PC-9 (cell line): ENCODE measurements at regions not wholly inside any gene's neighbourhood (a gene's known extent, or its start where the extent isn't known, plus 50 kb on each side); places are given as distances from the start of the nearest gene placed in this dataset.

ENCODE experiments used
- BruUV-seq: library from RNA; stranded (reverse); fragments of 400-500 nt; replicated peaks from 2 replicates; lab custom pipeline; 2021; lab: Mats Ljungman, UMichigan
- CTCF ChIA-PET: fragments of 300-600 bp; sonication (Branson Sonifier 250); formaldehyde crosslinking; loops from one replicate; lab custom pipeline; 2022; ENCODE audit warnings: antibody characterized with exemption; lab: Charles Lee
- POLR2A ChIA-PET: fragments of 300-600 bp; sonication (Branson Sonifier 250); formaldehyde crosslinking; loops from one replicate; lab custom pipeline; 2022; ENCODE audit warnings: antibody characterized with exemption; ENCODE audit not compliant: unreplicated experiment; lab: Charles Lee
- DNase-seq, 2 experiments: peaks; one replicate each; pipeline versions ENCODE4 v3.0.0 to v3.0.0-alpha.2; 2015 to 2022; ENCODE audit warnings: mixed read lengths in 1 of 2
- H2AFZ ChIP-seq: fragments of 200-600 bp; sonication (generic); 2 replicates; pipeline ENCODE4 v1.8.1; 2017; ENCODE audit warnings: antibody characterized with exemption
- H3F3A ChIP-seq: fragments of 200-600 bp; sonication (generic); 2 replicates; pipeline ENCODE4 v1.8.1; 2017; ENCODE audit warnings: antibody characterized with exemption, mild to moderate bottlenecking, low read depth; ENCODE audit not compliant: insufficient read depth
- H3K27ac ChIP-seq: fragments of 200-600 bp; sonication (generic); 2 replicates; pipeline ENCODE4 v1.6.1; 2016; ENCODE audit warnings: mixed run types
- H3K27me3 ChIP-seq: fragments of 200-600 bp; sonication (generic); 2 replicates; pipeline ENCODE4 v1.6.1; 2016; ENCODE audit warnings: low read depth, mixed run types; ENCODE audit not compliant: insufficient read depth
- H3K36me3 ChIP-seq: fragments of 200-600 bp; sonication (generic); 2 replicates; pipeline ENCODE4 v1.6.1; 2016; ENCODE audit warnings: low read depth, mixed run types
- H3K4me1 ChIP-seq: fragments of 200-600 bp; sonication (generic); replicated peaks from 2 replicates; pipeline ENCODE4 v1.6.1; 2016; ENCODE audit warnings: mixed run types; ENCODE audit not compliant: insufficient read depth
- H3K4me2 ChIP-seq: fragments of 200-600 bp; sonication (generic); 2 replicates; pipeline ENCODE4 v1.6.1; 2017; ENCODE audit warnings: mixed run types
- H3K4me3 ChIP-seq: fragments of 200-600 bp; sonication (generic); 2 replicates; pipeline ENCODE4 v1.6.1; 2016; ENCODE audit warnings: mixed run types
- H3K79me2 ChIP-seq: fragments of 200-600 bp; sonication (generic); 2 replicates; pipeline ENCODE4 v1.6.1; 2017; ENCODE audit warnings: low read depth, mixed run types
- H3K9me2 ChIP-seq: fragments of 200-600 bp; sonication (generic); 2 replicates; pipeline ENCODE4 v1.8.1; 2017; ENCODE audit warnings: mild to moderate bottlenecking; ENCODE audit not compliant: insufficient read depth
- H3K9me3 ChIP-seq: fragments of 200-600 bp; sonication (generic); 2 replicates; pipeline ENCODE4 v1.8.1; 2016; ENCODE audit warnings: low read depth; ENCODE audit not compliant: insufficient read depth
- H4K20me1 ChIP-seq: fragments of 200-600 bp; sonication (generic); 2 replicates; pipeline ENCODE4 v1.8.1; 2017; ENCODE audit not compliant: insufficient read depth
- EZH2 ChIP-seq: fragments of 200-600 bp; sonication (generic); IDR thresholded peaks from 2 replicates; pipeline ENCODE4 v1.8.0; 2017; ENCODE audit warnings: antibody characterized with exemption, low read depth
- intact Hi-C: fragments of 100-400 bp; cut with micrococcal nuclease; formaldehyde crosslinking; loops from one replicate; pipeline ENCODE4 v1.10.0; 2022; ENCODE audit not compliant: unreplicated experiment
- TF ChIP-seq, protein P1 (sequence below): fragments of 200-600 bp; sonication (generic); conservative IDR thresholded peaks from 2 replicates; pipeline ENCODE4 v1.6.1; 2017; ENCODE audit warnings: mixed run types, antibody characterized with exemption, mild to moderate bottlenecking, moderate library complexity

DNA sequence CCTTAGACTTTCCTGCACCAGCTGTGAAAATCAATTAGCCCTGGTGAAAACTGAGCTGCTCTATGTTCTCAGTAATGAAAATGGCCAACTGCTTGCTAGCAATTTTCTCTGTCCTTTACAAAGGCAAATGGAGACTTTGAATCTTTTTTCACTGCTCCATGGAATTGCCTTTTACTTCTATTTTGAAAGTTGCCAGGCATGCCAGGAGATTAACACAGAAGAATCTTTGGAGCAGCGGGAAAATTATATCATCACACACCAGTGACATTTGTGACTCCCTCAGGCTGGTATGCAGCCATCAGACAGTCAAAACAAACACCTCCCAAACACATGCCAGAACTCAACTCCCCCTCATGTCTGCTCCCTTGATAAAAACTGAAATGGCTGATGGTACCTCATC lies 872.0 kb upstream of the FLRT2 start:
- Histone ChIP-seq H3K4me2 (no peak overlapping the region), H3F3A (no peaks in the 10 kb centered on the region), H3K4me3 (no peak overlapping the region), H3K36me3 (no peaks in the 10 kb centered on the region), H3K79me2 (no peaks in the 10 kb centered on the region), H2AFZ (no peak overlapping the region), H4K20me1 (no peaks in the 10 kb centered on the region), H3K27ac (no peak overlapping the region), H3K4me1 (no peaks in the 10 kb centered on the region), H3K9me2 (no peaks in the 10 kb centered on the region), H3K9me3 (no peaks in the 10 kb centered on the region), H3K27me3 (no peaks in the 10 kb centered on the region)
- CTCF ChIA-PET: no interaction called here
- POLR2A ChIA-PET: no interaction called here
- no peak for DNase-seq
- no TSS peak for BruUV-seq
- no peak for TF ChIP-seq EZH2
- TF ChIP-seq, protein P1, sequence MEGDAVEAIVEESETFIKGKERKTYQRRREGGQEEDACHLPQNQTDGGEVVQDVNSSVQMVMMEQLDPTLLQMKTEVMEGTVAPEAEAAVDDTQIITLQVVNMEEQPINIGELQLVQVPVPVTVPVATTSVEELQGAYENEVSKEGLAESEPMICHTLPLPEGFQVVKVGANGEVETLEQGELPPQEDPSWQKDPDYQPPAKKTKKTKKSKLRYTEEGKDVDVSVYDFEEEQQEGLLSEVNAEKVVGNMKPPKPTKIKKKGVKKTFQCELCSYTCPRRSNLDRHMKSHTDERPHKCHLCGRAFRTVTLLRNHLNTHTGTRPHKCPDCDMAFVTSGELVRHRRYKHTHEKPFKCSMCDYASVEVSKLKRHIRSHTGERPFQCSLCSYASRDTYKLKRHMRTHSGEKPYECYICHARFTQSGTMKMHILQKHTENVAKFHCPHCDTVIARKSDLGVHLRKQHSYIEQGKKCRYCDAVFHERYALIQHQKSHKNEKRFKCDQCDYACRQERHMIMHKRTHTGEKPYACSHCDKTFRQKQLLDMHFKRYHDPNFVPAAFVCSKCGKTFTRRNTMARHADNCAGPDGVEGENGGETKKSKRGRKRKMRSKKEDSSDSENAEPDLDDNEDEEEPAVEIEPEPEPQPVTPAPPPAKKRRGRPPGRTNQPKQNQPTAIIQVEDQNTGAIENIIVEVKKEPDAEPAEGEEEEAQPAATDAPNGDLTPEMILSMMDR: no peak
- intact Hi-C loops: no loop called here

DNA sequence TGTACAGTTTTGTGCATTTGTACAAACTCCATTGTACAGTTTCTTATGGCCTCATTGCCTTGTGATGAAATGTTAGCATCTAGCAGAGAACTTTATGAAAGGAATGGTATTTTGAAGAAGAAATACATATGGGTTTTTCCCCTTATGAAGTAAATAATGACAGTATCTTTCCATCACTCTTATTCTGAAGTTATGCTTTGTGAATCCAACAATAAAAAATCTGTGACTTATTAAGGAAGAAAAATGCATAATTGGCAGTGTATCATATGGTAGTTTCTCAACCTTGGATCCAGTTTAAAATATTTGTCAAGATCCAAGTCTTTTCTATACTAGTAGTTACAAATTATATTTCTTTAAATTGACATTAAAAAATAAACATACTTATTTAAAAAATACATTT lies 859.1 kb upstream of the FLRT2 start:
- Histone ChIP-seq H3F3A (no peaks in the 10 kb centered on the region), H3K9me2 (no peaks in the 10 kb centered on the region), H3K9me3 (no peaks in the 10 kb centered on the region), H3K79me2 (no peaks in the 10 kb centered on the region), H4K20me1 (no peaks in the 10 kb centered on the region), H3K4me2 (no peak overlapping the region), H3K4me3 (no peak overlapping the region), H3K27me3 (no peaks in the 10 kb centered on the region), H3K27ac (no peak overlapping the region), H3K36me3 (no peaks in the 10 kb centered on the region), H3K4me1 (no peaks in the 10 kb centered on the region), H2AFZ (no peak overlapping the region)
- CTCF ChIA-PET: no interaction called here
- TF ChIP-seq EZH2: no peak
- TF ChIP-seq, protein P1: no peak
- DNase-seq: no peak
- BruUV-seq: no TSS peak
- intact Hi-C loops: no loop called here
- POLR2A ChIA-PET: no interaction called here

GRCh38 chr14:84671776-84672175 lies 858.2 kb upstream of the FLRT2 start:
- no peaks in the 10 kb centered on the region for H4K20me1 ChIP-seq
- H3K4me1 ChIP-seq: no peaks in the 10 kb centered on the region
- ChIA-PET POLR2A (no interaction called here), CTCF (no interaction called here)
- no peak overlapping the region for H3K27ac ChIP-seq
- no peaks in the 10 kb centered on the region for H3K9me2 ChIP-seq
- no peaks in the 10 kb centered on the region for H3K27me3 ChIP-seq
- intact Hi-C loops: no loop called here
- no peaks in the 10 kb centered on the region for H3K9me3 ChIP-seq
- DNase-seq: no peak
- no peak overlapping the region for H2AFZ ChIP-seq
- no peak overlapping the region for H3K4me3 ChIP-seq
- H3K79me2 ChIP-seq: no peaks in the 10 kb centered on the region
- no peak for TF ChIP-seq EZH2
- TF ChIP-seq, protein P1: no peak
- no peak overlapping the region for H3K4me2 ChIP-seq
- H3F3A ChIP-seq: no peaks in the 10 kb centered on the region
- H3K36me3 ChIP-seq: no peaks in the 10 kb centered on the region
- BruUV-seq: no TSS peak
